Testis (tissue), 2 donors: ENCODE measurements at regions not wholly inside any gene's neighbourhood (a gene's known extent, or its start where the extent isn't known, plus 50 kb on each side); places are given as distances from the start of the nearest gene placed in this dataset.

Source experiments
- DNase-seq: peaks from one replicate; pipeline ENCODE4 v3.0.0-alpha.2; 2019
- H3K27ac ChIP-seq, 2 donors: fragments of 200-600 bp; sonication (generic); one replicate each; pipeline ENCODE4 v1.5.1; 2019
- H3K27me3 ChIP-seq: fragments of 200-600 bp; sonication (generic); one replicate; pipeline ENCODE4 v1.5.1; 2019
- H3K36me3 ChIP-seq: fragments of 200-600 bp; sonication (generic); one replicate; pipeline ENCODE4 v1.5.1; 2017; ENCODE audit warnings: low read depth; ENCODE audit errors: missing control alignments
- H3K4me1 ChIP-seq: fragments of 200-600 bp; sonication (generic); one replicate; pipeline ENCODE4 v1.5.1; 2019
- H3K4me3 ChIP-seq, 2 donors: fragments of 200-600 bp; sonication (generic); one replicate each; pipeline ENCODE4 v1.5.1; 2017 to 2019
- H3K9me3 ChIP-seq: fragments of 200-600 bp; sonication (generic); one replicate; pipeline ENCODE4 v1.5.1; 2017
- CTCF ChIP-seq, 3 experiments: fragments of 450-650 bp in 2 of 3; fragments of 200-600 bp in 1 of 3; sonication (generic) in 1 of 3; IDR thresholded peaks; one replicate each; pipeline ENCODE4 v1.5.1; 2016 to 2019; ENCODE audit warnings: antibody characterized with exemption in 3 of 3, mild to moderate bottlenecking in 2 of 3, moderate library complexity in 1 of 3
- POLR2A ChIP-seq: fragments of 450-650 bp; IDR thresholded peaks from one replicate; pipeline ENCODE4 v1.6.1; 2017; ENCODE audit warnings: antibody characterized with exemption, mild to moderate bottlenecking, moderate library complexity
- WGBS, 2 donors: methylation state at CpG; one replicate each; pipeline ENCODE4 v1.1.5; 2018; 5-methylcytosine and 5-hydroxymethylcytosine counted together
- intact Hi-C: fragments of 100-400 bp; cut with DNase I; formaldehyde crosslinking; loops from one replicate; pipeline ENCODE4 v1.15.1; 2023; ENCODE audit warnings: low total_unique reads

DNA sequence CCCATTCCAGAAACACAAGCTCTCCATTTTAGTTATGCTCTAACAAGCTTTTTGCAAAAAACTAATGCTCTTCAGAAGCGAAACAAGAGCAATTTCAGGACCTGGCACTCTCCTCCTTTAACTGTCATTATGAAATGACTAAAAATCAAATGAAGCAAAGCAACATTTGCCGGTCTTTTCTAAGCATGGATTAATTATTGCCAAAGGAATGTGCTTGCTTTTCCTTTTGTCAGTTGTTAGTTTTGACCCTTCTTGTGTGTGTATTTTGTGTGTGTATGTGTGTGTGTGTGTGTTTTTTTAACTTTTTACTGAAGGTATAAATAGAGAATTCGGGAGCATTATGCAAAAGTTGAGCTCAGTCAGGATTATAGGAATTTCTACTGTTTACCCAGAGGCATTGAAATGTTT lies 509.1 kb downstream of the TUSC7 start:
- 38 to 57% methylated on average over 3 of the region's 3 CpGs for WGBS, 2 donors
- Histone ChIP-seq H3K4me3 (no peak overlapping the region), H3K36me3 (no peaks in the 10 kb centered on the region), H3K9me3 (no peaks in the 10 kb centered on the region), H3K27me3 (no peaks in the 10 kb centered on the region), H3K4me1 (no peaks in the 10 kb centered on the region), H3K27ac (no peak overlapping the region)
- intact Hi-C loops: no loop called here
- TF ChIP-seq CTCF (IDR thresholded peaks at IDR 0.05): no peak
- no peak for TF ChIP-seq POLR2A
- DNase-seq: no peak

DNA sequence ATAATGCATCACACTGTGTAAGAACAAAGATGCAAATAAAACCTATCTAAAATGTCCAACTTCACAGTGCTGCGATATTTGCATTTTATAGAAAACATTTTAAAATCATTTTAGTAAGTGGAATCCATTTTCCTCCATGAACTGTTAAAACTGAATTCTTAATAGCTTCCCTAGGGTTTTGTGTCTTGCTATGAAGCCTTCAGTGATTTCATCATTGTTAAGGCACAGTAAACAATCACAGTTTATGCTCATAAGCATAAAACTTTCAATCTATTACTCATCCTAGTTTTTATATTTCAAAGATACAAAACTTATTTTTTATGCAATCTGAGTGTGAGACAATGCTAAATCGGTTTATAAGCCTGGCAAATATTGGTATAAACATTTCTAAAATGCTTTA lies 509.7 kb downstream of the TUSC7 start:
- Histone ChIP-seq H3K36me3 (no peaks in the 10 kb centered on the region), H3K27me3 (no peaks in the 10 kb centered on the region), H3K4me3 (no peak overlapping the region), H3K27ac (no peak overlapping the region), H3K9me3 (no peaks in the 10 kb centered on the region), H3K4me1 (no peaks in the 10 kb centered on the region)
- 78 to 87% methylated on average over 2 of the region's 2 CpGs for WGBS, 2 donors
- intact Hi-C loops: no loop called here
- DNase-seq: no peak
- TF ChIP-seq CTCF (IDR thresholded peaks at IDR 0.05) (no peak), POLR2A (no peak)

DNA sequence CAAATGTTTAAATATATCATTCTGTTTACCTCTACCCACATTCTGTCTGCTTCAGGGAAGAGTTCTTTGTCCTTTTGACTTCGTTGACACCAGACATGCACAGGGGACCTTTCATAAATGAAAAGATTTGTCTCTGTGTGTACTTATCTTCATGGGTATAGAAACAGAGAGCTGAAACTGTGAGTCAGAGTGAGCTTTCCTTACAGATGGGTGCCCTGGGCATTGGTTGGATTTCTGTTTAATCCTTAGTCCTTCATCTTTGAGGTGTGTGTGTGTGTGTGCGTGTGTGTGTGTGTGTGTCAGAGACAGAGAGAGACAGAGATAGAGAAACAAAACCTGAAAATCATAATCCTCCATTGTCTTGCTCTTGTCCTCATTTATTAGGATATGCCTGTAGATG lies 517.4 kb downstream of the TUSC7 start:
- WGBS, 2 donors: 73 to 84% methylated on average over 2 of the region's 2 CpGs
- Histone ChIP-seq H3K4me3 (no peak overlapping the region), H3K27me3 (no peaks in the 10 kb centered on the region), H3K4me1 (no peaks in the 10 kb centered on the region), H3K27ac (no peak overlapping the region), H3K36me3 (no peaks in the 10 kb centered on the region), H3K9me3 (no peaks in the 10 kb centered on the region)
- TF ChIP-seq POLR2A (no peak), CTCF (IDR thresholded peaks at IDR 0.05) (no peak)
- intact Hi-C loops: no loop called here
- no peak for DNase-seq

DNA sequence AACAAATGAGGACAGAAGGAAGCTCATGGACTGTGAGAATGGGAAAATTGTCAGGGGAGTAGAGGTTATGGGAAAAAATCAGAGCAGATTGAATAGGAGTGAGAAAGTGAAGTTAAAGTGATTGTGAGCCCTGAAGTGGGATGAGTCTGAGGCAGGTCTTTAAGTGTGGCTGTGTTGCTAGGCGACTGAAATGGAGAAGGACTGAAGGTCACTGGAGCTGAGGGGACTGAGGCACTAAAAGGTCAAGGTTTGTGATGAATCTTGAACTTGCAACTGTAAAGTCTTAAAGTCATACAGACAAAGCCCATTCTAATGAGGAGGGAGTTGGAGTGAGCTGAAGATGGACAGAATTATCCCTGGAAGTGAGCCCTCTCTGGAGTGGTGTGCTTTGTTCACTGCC lies 518.9 kb downstream of the TUSC7 start:
- intact Hi-C loops: no loop called here
- H3K4me1 ChIP-seq: no peaks in the 10 kb centered on the region
- no peaks in the 10 kb centered on the region for H3K36me3 ChIP-seq
- TF ChIP-seq CTCF (IDR thresholded peaks at IDR 0.05): no peak
- TF ChIP-seq POLR2A: no peak
- WGBS, 2 donors: 63 to 70% methylated on average over 1 of the region's 1 CpG
- H3K9me3 ChIP-seq: no peaks in the 10 kb centered on the region
- H3K27me3 ChIP-seq: no peaks in the 10 kb centered on the region
- no peak overlapping the region for H3K4me3 ChIP-seq
- H3K27ac ChIP-seq: no peak overlapping the region
- no peak for DNase-seq

- WGBS, 2 donors: 87 to 94% methylated on average over 2 of the region's 2 CpGs
- Histone ChIP-seq H3K9me3 (no peaks in the 10 kb centered on the region), H3K36me3 (no peaks in the 10 kb centered on the region), H3K4me1 (no peaks in the 10 kb centered on the region), H3K27ac (no peak overlapping the region), H3K4me3 (no peak overlapping the region), H3K27me3 (no peaks in the 10 kb centered on the region)
- DNase-seq: no peak
- TF ChIP-seq POLR2A (no peak), CTCF (IDR thresholded peaks at IDR 0.05) (no peak)
- intact Hi-C loops: no loop called here
Measured at GRCh38 chr3:117230924-117231323, 521.3 kb downstream of the TUSC7 start.
